ENCODE measurements at regions not wholly inside any gene's neighbourhood (a gene's known extent, or its start where the extent isn't known, plus 50 kb on each side); places are given as distances from the start of the nearest gene placed in this dataset.

GRCh38 chrX:39492497-39493162, 605.1 kb downstream of the BCOR start:
- in situ Hi-C loops (cut with MboI): no loop called here
- DNase-seq (ENCODE audit: extremely low read depth in 1 of 4, low spot score in 3 of 4) (peak in 2 of 4 experiments; percentile 25), ATAC-seq (no peak), FAIRE-seq (no peak)
- no peaks in the 10 kb centered on the region for H4K20me1 ChIP-seq (replicated peaks; ENCODE audit: control insufficient read depth, insufficient read depth, low read length)
- intact Hi-C loops (cut with micrococcal nuclease): no loop called here
- POLR2A ChIA-PET: interaction anchor here (0.6 to 1.3 kb wide), 5 partner anchors 10 to 980 kb away, joined by 3 read pairs; no protein-coding TSS in a partner anchor
- TF ChIP-seq SIX5 (IDR thresholded peaks at IDR 0.05; ENCODE audit: borderline replicate concordance in 1 of 2, insufficient read depth in 1 of 2, low read depth in 1 of 2, low read length in 2 of 2) (no peak), THRB (CRISPR knock-in tag; conservative IDR thresholded peaks at IDR 0.05) (no peak), ZNF717 (CRISPR knock-in tag; IDR thresholded peaks at IDR 0.05) (no peak)
- no peaks in the 10 kb centered on the region for H3K79me2 ChIP-seq (ENCODE audit: control insufficient read depth, insufficient read depth, low read length)
- H3K27me3 ChIP-seq (ENCODE audit: control insufficient read depth in 2 of 2, insufficient read depth in 2 of 2, low read length in 2 of 2): no peaks in the 10 kb centered on the region
- H3K9me3 ChIP-seq (replicated peaks; ENCODE audit: control insufficient read depth, insufficient read depth, low read depth, low read length): no peaks in the 10 kb centered on the region
- no peak overlapping the region for H3K4me3 ChIP-seq
- peak overlapping the region; percentile 8 for H3K4me2 ChIP-seq (ENCODE audit: insufficient read depth, low read length)
- 33% methylated on average over 5 of the region's 6 CpGs for WGBS (ENCODE audit: insufficient coverage, low coverage, missing lambda C conversion rate)
- H3K9me1 ChIP-seq (ENCODE audit: control insufficient read depth, insufficient read depth, low read length): no peaks in the 10 kb centered on the region
- no TSS peak for BruUV-seq (replicated peaks)
- no peaks in the 10 kb centered on the region for H3K36me3 ChIP-seq (ENCODE audit: control insufficient read depth, insufficient read depth, low read length)
- peak overlapping the region; percentile 76 for H2AFZ ChIP-seq (ENCODE audit: low read depth, low read length)
- peak overlapping the region in 1 of 2 experiments; percentile 34; a peak in 2 of 4 replicates for H3K9ac ChIP-seq (ENCODE audit: insufficient read depth in 1 of 2, low read depth in 2 of 2, low read length in 2 of 2)
- peaks cover 10 to 31% of the 10 kb centered on the region in 2 experiments; a peak in 3 of 5 replicates for H3K4me1 ChIP-seq (replicated peaks in 1 of 2; ENCODE audit: control insufficient read depth in 2 of 2, insufficient read depth in 2 of 2, low read length in 2 of 2)
- CTCF ChIA-PET (ENCODE audit: low intra/inter-chr PET ratio): no interaction called here
- peak overlapping the region; percentile 75 for H3K27ac ChIP-seq (ENCODE audit: extremely low read depth, low read depth, low read length)
